K562 (cell line): ENCODE measurements at regions not wholly inside any gene's neighbourhood (a gene's known extent, or its start where the extent isn't known, plus 50 kb on each side); places are given as distances from the start of the nearest gene placed in this dataset.

ENCODE experiments used
- ATAC-seq: fragments of 200-7000 bp; cut with Tn5 transposase; 3 replicates; pipeline ENCODE4 v1.9.1; 2020; ENCODE audit warnings: moderate library complexity
- BruUV-seq: library from RNA; stranded (reverse); fragments of 400-500 nt; replicated peaks from 2 replicates; lab custom pipeline; 2021; lab: Mats Ljungman, UMichigan
- CTCF ChIA-PET: fragments of 300-600 bp; formaldehyde crosslinking; extraction: SDS; loops from one replicate; lab custom pipeline; 2021; ENCODE audit warnings: low intra/inter-chr PET ratio; lab: Yijun Ruan, JAX
- POLR2A ChIA-PET: fragments of 300-600, 350-650 bp; sonication (Branson Sonifier 250); formaldehyde crosslinking; extraction: SDS; loops from one replicate; lab custom pipeline; 2021; ENCODE audit warnings: antibody characterized with exemption, inconsistent platforms; lab: Yijun Ruan, JAX
- DNase-seq, 4 experiments: peaks; one replicate each; pipeline versions ENCODE4 v3.0.0 to v3.0.0-alpha.2; 2011 to 2018; ENCODE audit warnings: low spot score in 3 of 4, mixed read lengths in 3 of 4; ENCODE audit errors: extremely low read depth in 1 of 4
- FAIRE-seq: peaks from 2 replicates; lab custom pipeline; 2011; peaks lifted over from hg19 to GRCh38; lab: Jason Lieb, UNC
- H2AFZ ChIP-seq: 2 replicates; pipeline ENCODE4 v1.6.0; 2011; ENCODE audit warnings: low read depth, low read length, control low read depth, inconsistent platforms
- H3K27ac ChIP-seq: fragments of 200-600 bp; 3 replicates; pipeline ENCODE4 v1.8.0; 2011; ENCODE audit warnings: low read depth, mild to moderate bottlenecking, control low read depth, inconsistent platforms, low read length, moderate library complexity, mixed read lengths; ENCODE audit errors: extremely low read depth
- H3K27me3 ChIP-seq, 2 experiments: fragments of 300-600 bp in 1 of 2; 2 replicates in 1 of 2; 3 replicates in 1 of 2; pipeline versions ENCODE4 v1.6.0 to v1.8.0; 2011; ENCODE audit warnings: inconsistent platforms in 2 of 2, low read length in 2 of 2, mild to moderate bottlenecking in 1 of 2, mixed read lengths in 1 of 2, moderate library complexity in 1 of 2; ENCODE audit not compliant: control insufficient read depth in 2 of 2, insufficient read depth in 2 of 2
- H3K36me3 ChIP-seq: fragments of 300-600 bp; 3 replicates; pipeline ENCODE4 v1.8.0; 2011; ENCODE audit warnings: mild to moderate bottlenecking, low read length, inconsistent platforms; ENCODE audit not compliant: control insufficient read depth, insufficient read depth
- H3K4me1 ChIP-seq, 2 experiments: fragments of 200-600 bp in 1 of 2; replicated peaks in 1 of 2; 2 replicates in 1 of 2; 3 replicates in 1 of 2; pipeline versions ENCODE4 v1.5.1 to v1.8.0; 2011; ENCODE audit warnings: inconsistent platforms in 2 of 2, low read length in 2 of 2, mild to moderate bottlenecking in 1 of 2, mixed read lengths in 1 of 2, moderate library complexity in 1 of 2; ENCODE audit not compliant: control insufficient read depth in 2 of 2, insufficient read depth in 2 of 2
- H3K4me2 ChIP-seq: 2 replicates; pipeline ENCODE4 v1.6.1; 2011; ENCODE audit warnings: low read length, control low read depth, inconsistent platforms, mixed read lengths; ENCODE audit not compliant: insufficient read depth
- H3K4me3 ChIP-seq: fragments of 200-600 bp; sonication (generic), shearing (Covaris generic); 2 replicates; pipeline ENCODE4 v1.5.1; 2016; ENCODE audit warnings: control low read depth, inconsistent platforms
- H3K79me2 ChIP-seq: fragments of 200-600 bp; 3 replicates; pipeline ENCODE4 v1.8.0; 2011; ENCODE audit warnings: low read length, inconsistent platforms; ENCODE audit not compliant: control insufficient read depth, insufficient read depth
- H3K9ac ChIP-seq, 2 experiments: 2 replicates each; pipeline versions ENCODE4 v1.6.0 to v1.6.1; 2011; ENCODE audit warnings: low read depth in 2 of 2, low read length in 2 of 2, control low read depth in 1 of 2, inconsistent platforms in 1 of 2, mild to moderate bottlenecking in 1 of 2, mixed read lengths in 1 of 2; ENCODE audit not compliant: insufficient read depth in 1 of 2
- H3K9me1 ChIP-seq: one replicate; pipeline ENCODE4 v1.6.0; 2011; ENCODE audit warnings: inconsistent platforms, mild to moderate bottlenecking, low read length, moderate library complexity; ENCODE audit not compliant: control insufficient read depth, insufficient read depth
- H3K9me3 ChIP-seq: replicated peaks from 2 replicates; pipeline ENCODE4 v1.5.1; 2011; ENCODE audit warnings: low read depth, low read length, inconsistent platforms; ENCODE audit not compliant: control insufficient read depth, insufficient read depth
- H4K20me1 ChIP-seq: replicated peaks from 2 replicates; pipeline ENCODE4 v1.6.1; 2011; ENCODE audit warnings: low read length, inconsistent platforms, mixed read lengths; ENCODE audit not compliant: control insufficient read depth, insufficient read depth
- BMI1 ChIP-seq: fragments of 150-350 bp; IDR thresholded peaks from 2 replicates; pipeline ENCODE4 v1.6.1; 2014; ENCODE audit warnings: low read length
- HDAC3 ChIP-seq: fragments of 450-650 bp; IDR thresholded peaks from 2 replicates; pipeline ENCODE4 v1.6.1; 2018; ENCODE audit warnings: borderline replicate concordance, mild to moderate bottlenecking, moderate library complexity; ENCODE audit not compliant: partially characterized antibody
- MCM7 ChIP-seq, 2 experiments: fragments of 450-650 bp; IDR thresholded peaks; 2 replicates each; pipeline ENCODE4 v1.6.1; 2016 to 2018
- NR3C1 ChIP-seq: sonication (generic); formaldehyde crosslinking; IDR thresholded peaks from 2 replicates; pipeline ENCODE4 v1.8.1; 2022; ENCODE audit warnings: missing genetic modification reagents
- RAD51 ChIP-seq: fragments of 450-650 bp; IDR thresholded peaks from 2 replicates; pipeline ENCODE4 v1.7.1; 2016; ENCODE audit warnings: low read depth, mild to moderate bottlenecking, borderline replicate concordance
- SMARCB1 ChIP-seq: IDR thresholded peaks from 2 replicates; pipeline ENCODE4 v1.6.1; 2011; ENCODE audit warnings: improper control_type of control experiment, low read depth; ENCODE audit not compliant: insufficient read length
- TCFL5 ChIP-seq: fragments of 250-450 bp; sonication (Bioruptor Pico); conservative IDR thresholded peaks from 2 replicates; pipeline ENCODE4 v1.6.1; 2021; ENCODE audit warnings: mild to moderate bottlenecking, moderate library complexity, matching md5 sums
- ZBTB1 ChIP-seq: sonication (generic); formaldehyde crosslinking; IDR thresholded peaks from 2 replicates; pipeline ENCODE4 v1.8.1; 2023; ENCODE audit warnings: missing genetic modification reagents, low read depth, mild to moderate bottlenecking, borderline replicate concordance
- WGBS: fragments of 100-300 bp; shearing (Covaris generic); methylation state at CpG from one replicate; pipeline ENCODE4 v1.1.6; 2016; ENCODE audit warnings: low coverage, mixed read lengths; ENCODE audit not compliant: insufficient coverage; ENCODE audit errors: missing lambda C conversion rate; 5-methylcytosine and 5-hydroxymethylcytosine counted together
- in situ Hi-C: fragments of 300-500 bp; cut with MboI; formaldehyde crosslinking; loops from 4 replicates; pipeline ENCODE4 v1.15.0; 2018; ENCODE audit warnings: inconsistent platforms, mixed read lengths
- intact Hi-C: fragments of 100-400 bp; cut with micrococcal nuclease; formaldehyde crosslinking; loops from 2 replicates; pipeline ENCODE4 v1.14.2; 2022
- TF ChIP-seq, protein P1 (sequence below): fragments of 250-450 bp; sonication (Bioruptor Pico); IDR thresholded peaks from 2 replicates; pipeline ENCODE4 v1.4.0; 2020

DNA sequence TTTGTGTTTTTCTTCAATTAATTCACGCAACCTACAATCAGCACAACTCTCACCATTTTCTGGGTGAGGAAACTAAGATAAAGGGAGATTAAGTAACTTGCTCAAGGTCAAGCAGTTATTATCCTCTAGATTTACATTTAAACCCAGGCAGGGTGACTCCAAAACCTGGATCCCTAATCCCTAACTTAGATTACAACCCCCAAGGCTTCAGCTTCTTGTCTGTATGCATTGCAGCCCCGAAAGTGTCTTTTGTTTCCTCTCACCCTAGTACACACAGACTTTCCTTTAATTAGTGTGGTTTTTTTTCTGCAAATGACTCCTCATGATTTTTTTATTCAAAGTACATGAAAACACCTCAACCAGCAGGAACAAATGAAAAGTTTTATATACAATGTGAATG, 748.6 kb upstream of the ADGRL2 start:
- TF ChIP-seq, protein P1, sequence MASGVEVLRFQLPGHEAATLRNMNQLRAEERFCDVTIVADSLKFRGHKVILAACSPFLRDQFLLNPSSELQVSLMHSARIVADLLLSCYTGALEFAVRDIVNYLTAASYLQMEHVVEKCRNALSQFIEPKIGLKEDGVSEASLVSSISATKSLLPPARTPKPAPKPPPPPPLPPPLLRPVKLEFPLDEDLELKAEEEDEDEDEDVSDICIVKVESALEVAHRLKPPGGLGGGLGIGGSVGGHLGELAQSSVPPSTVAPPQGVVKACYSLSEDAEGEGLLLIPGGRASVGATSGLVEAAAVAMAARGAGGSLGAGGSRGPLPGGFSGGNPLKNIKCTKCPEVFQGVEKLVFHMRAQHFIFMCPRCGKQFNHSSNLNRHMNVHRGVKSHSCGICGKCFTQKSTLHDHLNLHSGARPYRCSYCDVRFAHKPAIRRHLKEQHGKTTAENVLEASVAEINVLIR (CRISPR knock-in tag): no peak
- TF ChIP-seq RAD51 (no peak), TCFL5 (CRISPR knock-in tag) (no peak), NR3C1 (CRISPR knock-in tag) (no peak), BMI1 (no peak), SMARCB1 (no peak), MCM7 (IDR thresholded peaks at IDR 0.05) (no peak), HDAC3 (no peak), ZBTB1 (CRISPR knock-in tag) (no peak)
- H3K4me1 ChIP-seq: no peaks in the 10 kb centered on the region
- no peaks in the 10 kb centered on the region for H3K36me3 ChIP-seq
- no peaks in the 10 kb centered on the region for H3K9me3 ChIP-seq
- no peaks in the 10 kb centered on the region for H3K79me2 ChIP-seq
- no peak overlapping the region for H3K27ac ChIP-seq
- no peak overlapping the region for H3K9ac ChIP-seq
- H2AFZ ChIP-seq: no peak overlapping the region
- WGBS: 0% methylated on average over 2 of the region's 2 CpGs
- no peak overlapping the region for H3K4me3 ChIP-seq
- no peak for ATAC-seq
- H3K27me3 ChIP-seq: no peaks in the 10 kb centered on the region
- H3K4me2 ChIP-seq: no peak overlapping the region
- ChIA-PET POLR2A (no interaction called here), CTCF (no interaction called here)
- no TSS peak for BruUV-seq
- in situ Hi-C loops: no loop called here
- no peak for DNase-seq
- no peaks in the 10 kb centered on the region for H3K9me1 ChIP-seq
- FAIRE-seq: no peak
- H4K20me1 ChIP-seq: no peaks in the 10 kb centered on the region
- intact Hi-C loops: no loop called here
